Gastrocnemius medialis (tissue), 4 donors: ENCODE measurements at regions not wholly inside any gene's neighbourhood (a gene's known extent, or its start where the extent isn't known, plus 50 kb on each side); places are given as distances from the start of the nearest gene placed in this dataset.

Experiments used
- ATAC-seq, 2 donors: fragments of 150-250 bp; one replicate each; pipeline ENCODE4 v1.9.1; 2016
- DNase-seq, 2 donors: peaks; one replicate each; pipeline ENCODE4 v3.0.0-alpha.2; 2019
- H3K27ac ChIP-seq, 4 donors: fragments of 200-600 bp; sonication (generic); 1 replicate in 1 of 4; 2 replicates in 3 of 4; pipeline ENCODE4 v1.5.1; 2016 to 2018; ENCODE audit warnings: mild to moderate bottlenecking in 2 of 4, moderate library complexity in 1 of 4
- H3K27me3 ChIP-seq, 3 donors: fragments of 200-600 bp; sonication (generic) in 2 of 3; 1 replicate in 1 of 3; 2 replicates in 2 of 3; pipeline versions ENCODE4 v1.5.1 to v1.6.0; 2016 to 2019; ENCODE audit warnings: mild to moderate bottlenecking in 1 of 3, moderate library complexity in 1 of 3
- H3K36me3 ChIP-seq, 2 donors: fragments of 200-600 bp; sonication (generic) in 1 of 2; one replicate each; pipeline ENCODE4 v1.5.1; 2017 to 2018
- H3K4me1 ChIP-seq, 2 donors: fragments of 200-600 bp; sonication (generic) in 1 of 2; one replicate each; pipeline ENCODE4 v1.5.1; 2016 to 2017; ENCODE audit warnings: mild to moderate bottlenecking in 2 of 2
- H3K4me3 ChIP-seq, 4 donors: fragments of 200-600 bp; sonication (generic) in 3 of 4; 1 replicate in 1 of 4; 2 replicates in 3 of 4; pipeline ENCODE4 v1.5.1; 2016 to 2019; ENCODE audit warnings: mild to moderate bottlenecking in 2 of 4
- H3K9me3 ChIP-seq, 3 donors: fragments of 200-600 bp; sonication (generic) in 2 of 3; 1 replicate in 1 of 3; 2 replicates in 2 of 3; pipeline ENCODE4 v1.5.1; 2016 to 2019
- POLR2A ChIP-seq, 2 donors: fragments of 450-650 bp; IDR thresholded peaks; one replicate each; pipeline ENCODE4 v1.6.1; 2017; ENCODE audit warnings: antibody characterized with exemption in 2 of 2, mild to moderate bottlenecking in 2 of 2, moderate library complexity in 2 of 2
- in situ Hi-C, 4 donors: fragments of 200-750 bp; cut with MboI; loops; one replicate each; pipeline versions ENCODE4 v1.15.0 to v1.8.0; 2017; ENCODE audit warnings: low sequenced_read_pairs in 4 of 4
- intact Hi-C: fragments of 100-400 bp; cut with DNase I; formaldehyde crosslinking; loops from one replicate; pipeline ENCODE4 v1.15.1; 2023; ENCODE audit warnings: low total_unique reads
- TF ChIP-seq, protein P1 (sequence below), 5 experiments: fragments of 450-650 bp in 3 of 5; fragments of 200-600 bp in 2 of 5; sonication (generic) in 2 of 5; IDR thresholded peaks in 4 of 5; conservative IDR thresholded peaks in 1 of 5; 1 replicate in 4 of 5; 2 replicates in 1 of 5; pipeline ENCODE4 v1.5.1; 2016 to 2019; ENCODE audit warnings: antibody characterized with exemption in 5 of 5, mild to moderate bottlenecking in 3 of 5, moderate library complexity in 3 of 5

- H3K36me3 ChIP-seq = no peaks in the 10 kb centered on the region
- intact Hi-C loops = no loop called here
- TF ChIP-seq POLR2A (IDR thresholded peaks at IDR 0.05) = no peak
- TF ChIP-seq, protein P1, sequence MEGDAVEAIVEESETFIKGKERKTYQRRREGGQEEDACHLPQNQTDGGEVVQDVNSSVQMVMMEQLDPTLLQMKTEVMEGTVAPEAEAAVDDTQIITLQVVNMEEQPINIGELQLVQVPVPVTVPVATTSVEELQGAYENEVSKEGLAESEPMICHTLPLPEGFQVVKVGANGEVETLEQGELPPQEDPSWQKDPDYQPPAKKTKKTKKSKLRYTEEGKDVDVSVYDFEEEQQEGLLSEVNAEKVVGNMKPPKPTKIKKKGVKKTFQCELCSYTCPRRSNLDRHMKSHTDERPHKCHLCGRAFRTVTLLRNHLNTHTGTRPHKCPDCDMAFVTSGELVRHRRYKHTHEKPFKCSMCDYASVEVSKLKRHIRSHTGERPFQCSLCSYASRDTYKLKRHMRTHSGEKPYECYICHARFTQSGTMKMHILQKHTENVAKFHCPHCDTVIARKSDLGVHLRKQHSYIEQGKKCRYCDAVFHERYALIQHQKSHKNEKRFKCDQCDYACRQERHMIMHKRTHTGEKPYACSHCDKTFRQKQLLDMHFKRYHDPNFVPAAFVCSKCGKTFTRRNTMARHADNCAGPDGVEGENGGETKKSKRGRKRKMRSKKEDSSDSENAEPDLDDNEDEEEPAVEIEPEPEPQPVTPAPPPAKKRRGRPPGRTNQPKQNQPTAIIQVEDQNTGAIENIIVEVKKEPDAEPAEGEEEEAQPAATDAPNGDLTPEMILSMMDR (IDR thresholded peaks at IDR 0.05 in 4 of 5, conservative IDR thresholded peaks at IDR 0.05 in 1 of 5) = no peak
- H3K4me3 ChIP-seq = no peak overlapping the region
- H3K9me3 ChIP-seq = no peaks in the 10 kb centered on the region
- no peaks in the 10 kb centered on the region for H3K27me3 ChIP-seq
- no peak for DNase-seq
- no peak overlapping the region for H3K27ac ChIP-seq
- ATAC-seq = no peak
- H3K4me1 ChIP-seq = no peaks in the 10 kb centered on the region
- in situ Hi-C loops = no loop called here
Measured at GRCh38 chr5:87097664-87098063, 170.0 kb upstream of the RASA1 start.

DNA sequence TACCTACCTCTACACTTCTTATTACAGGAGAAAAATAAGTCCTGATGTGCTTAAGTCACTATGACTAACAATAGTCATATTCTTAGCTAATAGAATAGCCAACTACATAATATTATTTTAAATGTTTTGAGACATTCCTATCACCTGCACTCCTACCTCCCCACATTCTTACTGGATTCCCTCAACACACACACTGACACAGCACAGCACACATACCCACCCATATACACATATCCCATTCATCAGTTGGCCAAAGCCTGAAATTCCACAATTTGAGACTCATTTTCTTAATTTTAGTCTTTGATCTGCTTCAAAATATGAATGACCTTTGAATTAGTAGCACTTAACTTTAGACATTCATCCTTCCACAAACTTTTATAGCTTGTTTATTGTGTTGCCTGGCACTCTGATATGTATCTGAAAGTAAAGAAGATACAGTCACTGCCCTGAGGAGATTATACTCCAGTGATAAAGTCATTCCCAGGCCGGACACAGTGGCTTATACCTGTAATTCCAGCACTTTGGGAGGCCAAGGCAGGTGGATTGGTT is 168.3 kb upstream of the RASA1 start:
- Histone ChIP-seq H3K9me3 (no peaks in the 10 kb centered on the region), H3K4me1 (no peaks in the 10 kb centered on the region), H3K27ac (no peak overlapping the region), H3K4me3 (no peak overlapping the region), H3K27me3 (no peaks in the 10 kb centered on the region), H3K36me3 (no peaks in the 10 kb centered on the region)
- no peak for ATAC-seq
- TF ChIP-seq POLR2A (IDR thresholded peaks at IDR 0.05) = no peak
- TF ChIP-seq, protein P1 (IDR thresholded peaks at IDR 0.05 in 4 of 5, conservative IDR thresholded peaks at IDR 0.05 in 1 of 5) = no peak
- DNase-seq = no peak
- intact Hi-C loops = no loop called here
- in situ Hi-C loops = no loop called here

DNA sequence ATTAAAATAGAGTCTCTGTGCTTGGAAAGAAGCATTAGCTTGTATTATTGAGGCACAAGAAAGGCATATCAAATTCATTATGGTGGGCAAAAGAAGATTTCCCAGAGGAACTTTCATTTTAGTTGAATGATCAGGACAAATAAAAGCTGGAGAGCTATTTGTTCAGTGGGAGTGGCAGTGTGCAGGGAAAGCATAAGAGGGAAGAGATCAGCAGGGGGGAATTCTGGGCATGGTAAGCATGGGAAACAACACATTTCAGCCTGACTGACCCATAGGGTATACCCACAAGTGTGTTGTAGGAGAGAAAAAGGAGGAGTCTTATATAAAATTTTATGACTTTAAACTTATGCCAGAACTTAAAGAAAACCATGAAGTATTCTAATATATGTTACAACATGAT is 167.7 kb upstream of the RASA1 start:
- TF ChIP-seq POLR2A (IDR thresholded peaks at IDR 0.05) = no peak
- TF ChIP-seq, protein P1 (IDR thresholded peaks at IDR 0.05 in 4 of 5, conservative IDR thresholded peaks at IDR 0.05 in 1 of 5) = no peak
- no peaks in the 10 kb centered on the region for H3K27me3 ChIP-seq
- intact Hi-C loops = no loop called here
- no peaks in the 10 kb centered on the region for H3K4me1 ChIP-seq
- H3K27ac ChIP-seq = no peak overlapping the region
- DNase-seq (no peak), ATAC-seq (no peak)
- no peaks in the 10 kb centered on the region for H3K9me3 ChIP-seq
- H3K4me3 ChIP-seq = no peak overlapping the region
- in situ Hi-C loops = no loop called here
- H3K36me3 ChIP-seq = no peaks in the 10 kb centered on the region

- no peak for ATAC-seq
Measured at GRCh38 chr5:87101321-87101720, 166.4 kb upstream of the RASA1 start.

More at GRCh38 chr5:87101321-87101720, 166.4 kb upstream of the RASA1 start:
- Histone ChIP-seq H3K36me3 (no peaks in the 10 kb centered on the region), H3K27ac (no peak overlapping the region), H3K4me3 (no peak overlapping the region), H3K27me3 (no peaks in the 10 kb centered on the region), H3K9me3 (no peaks in the 10 kb centered on the region), H3K4me1 (no peaks in the 10 kb centered on the region)
- no peak for TF ChIP-seq POLR2A (IDR thresholded peaks at IDR 0.05)
- TF ChIP-seq, protein P1 (IDR thresholded peaks at IDR 0.05 in 4 of 5, conservative IDR thresholded peaks at IDR 0.05 in 1 of 5) = no peak
- intact Hi-C loops = no loop called here
- in situ Hi-C loops = no loop called here
- no peak for DNase-seq
